CD8-positive, alpha-beta memory T cell (primary cell): ENCODE measurements at regions not wholly inside any gene's neighbourhood (a gene's known extent, or its start where the extent isn't known, plus 50 kb on each side); places are given as distances from the start of the nearest gene placed in this dataset.
"Not testable (repeated sequence)": the region's sequence is repeated elsewhere in the genome, so short reads cannot be mapped to it uniquely, and the experiment has no call there.

Experiments used
- CTCF ChIA-PET: fragments of 350-600 bp; sonication (Branson Sonifier 250); formaldehyde crosslinking; loops from one replicate; lab custom pipeline; 2021; ENCODE audit warnings: antibody characterized with exemption; lab: Charles Lee
- POLR2A ChIA-PET: fragments of 350-600 bp; sonication (Branson Sonifier 250); formaldehyde crosslinking; loops from one replicate; lab custom pipeline; 2021; ENCODE audit warnings: antibody characterized with exemption; lab: Charles Lee
- DNase-seq, 5 donors: peaks; one replicate each; pipeline versions ENCODE4 v3.0.0 to v3.0.0-alpha.2; 2020 to 2022; ENCODE audit warnings: mixed read lengths in 1 of 5
- H3K27ac ChIP-seq: one replicate; pipeline ENCODE4 v1.7.0; 2013; ENCODE audit warnings: low read depth, mild to moderate bottlenecking, low read length, moderate library complexity
- H3K27me3 ChIP-seq: 2 replicates; pipeline ENCODE4 v1.7.0; 2013; ENCODE audit warnings: low read length, mild to moderate bottlenecking; ENCODE audit not compliant: insufficient read depth, poor library complexity, severe bottlenecking
- H3K36me3 ChIP-seq: 2 replicates; pipeline ENCODE4 v1.7.0; 2013; ENCODE audit warnings: mild to moderate bottlenecking, low read length, moderate library complexity; ENCODE audit not compliant: insufficient read depth
- H3K4me1 ChIP-seq: 2 replicates; pipeline ENCODE4 v1.7.0; 2013; ENCODE audit warnings: mild to moderate bottlenecking, low read length, moderate library complexity; ENCODE audit not compliant: insufficient read depth
- H3K4me3 ChIP-seq: 2 replicates; pipeline ENCODE4 v1.7.0; 2013; ENCODE audit warnings: mild to moderate bottlenecking, low read length
- H3K9me3 ChIP-seq: 2 replicates; pipeline ENCODE4 v1.7.0; 2013; ENCODE audit warnings: mild to moderate bottlenecking, low read length
- H3K27ac Mint-ChIP-seq, 8 donors: one replicate each; pipeline ENCODE4 v1.8.0; 2020 to 2021; ENCODE audit warnings: mixed read lengths in 8 of 8, mild to moderate bottlenecking in 6 of 8, inconsistent platforms in 3 of 8, moderate library complexity in 3 of 8
- H3K27me3 Mint-ChIP-seq, 2 donors: one replicate each; pipeline ENCODE4 v1.8.0; 2020 to 2021; ENCODE audit warnings: mixed read lengths in 2 of 2, mild to moderate bottlenecking in 1 of 2, moderate library complexity in 1 of 2
- H3K36me3 Mint-ChIP-seq, 3 donors: one replicate each; pipeline ENCODE4 v1.8.0; 2020 to 2021; ENCODE audit warnings: mixed read lengths in 3 of 3, inconsistent platforms in 1 of 3, mild to moderate bottlenecking in 1 of 3
- H3K4me1 Mint-ChIP-seq, 3 donors: one replicate each; pipeline ENCODE4 v1.8.0; 2020 to 2021; ENCODE audit warnings: mixed read lengths in 3 of 3, inconsistent platforms in 1 of 3, mild to moderate bottlenecking in 1 of 3
- H3K4me3 Mint-ChIP-seq, 7 donors: one replicate each; pipeline ENCODE4 v1.8.0; 2020 to 2021; ENCODE audit warnings: mixed read lengths in 7 of 7, mild to moderate bottlenecking in 6 of 7, moderate library complexity in 4 of 7, inconsistent platforms in 2 of 7
- H3K9me3 Mint-ChIP-seq, 5 donors: one replicate each; pipeline ENCODE4 v1.8.0; 2020 to 2022; ENCODE audit warnings: mixed read lengths in 5 of 5, mild to moderate bottlenecking in 3 of 5, moderate library complexity in 2 of 5, inconsistent platforms in 1 of 5

- DNase-seq, H3K4me1 ChIP-seq, H3K27me3 Mint-ChIP-seq, H3K27me3 ChIP-seq, H3K4me3 ChIP-seq, H3K36me3 Mint-ChIP-seq, POLR2A ChIA-PET, H3K9me3 ChIP-seq, H3K4me3 Mint-ChIP-seq, CTCF ChIA-PET, H3K27ac ChIP-seq, H3K27ac Mint-ChIP-seq, H3K36me3 ChIP-seq, H3K4me1 Mint-ChIP-seq: not testable (repeated sequence)
- peaks cover 1 to 26% (median 16%) of the 10 kb centered on the region in 5 donors for H3K9me3 Mint-ChIP-seq
Observed at GRCh38 chr5:26485146-26485860, 553.1 kb downstream of the CDH9 start.

- no peaks in the 10 kb centered on the region for H3K27me3 Mint-ChIP-seq
- no peaks in the 10 kb centered on the region for H3K4me1 Mint-ChIP-seq
Observed at GRCh38 chr5:26482810-26483375, 555.5 kb downstream of the CDH9 start.

GRCh38 chr5:26482076-26482809 lies 556.1 kb downstream of the CDH9 start:
- no peaks in the 10 kb centered on the region for H3K27me3 Mint-ChIP-seq
- Histone ChIP-seq H3K27ac (no peak overlapping the region), H3K27me3 (no peaks in the 10 kb centered on the region), H3K9me3 (no peaks in the 10 kb centered on the region), H3K4me3 (no peak overlapping the region), H3K36me3 (no peaks in the 10 kb centered on the region), H3K4me1 (no peaks in the 10 kb centered on the region)
- peak overlapping the region in 1 of 8 donors; percentile 17 for H3K27ac Mint-ChIP-seq
- ChIA-PET POLR2A (no interaction called here), CTCF (no interaction called here)
- H3K4me1 Mint-ChIP-seq, result no peaks in the 10 kb centered on the region
- peak overlapping the region in 1 of 7 donors; percentile 12 for H3K4me3 Mint-ChIP-seq
- H3K9me3 Mint-ChIP-seq, result peaks cover 0 to 9% (median 7%) of the 10 kb centered on the region in 5 donors
- H3K36me3 Mint-ChIP-seq, result no peaks in the 10 kb centered on the region
- DNase-seq, result no peak

More at GRCh38 chr5:26482810-26483375, 555.5 kb downstream of the CDH9 start:
- H3K27ac ChIP-seq, result no peak overlapping the region
- no peaks in the 10 kb centered on the region for H3K4me1 ChIP-seq
- POLR2A ChIA-PET, result no interaction called here
- no peak for DNase-seq
- CTCF ChIA-PET, result no interaction called here
- no peaks in the 10 kb centered on the region for H3K27me3 ChIP-seq
- Mint-ChIP-seq H3K4me3 (peak overlapping the region in 2 of 7 donors; percentile 5 to 12), H3K36me3 (no peaks in the 10 kb centered on the region), H3K27ac (no peak overlapping the region), H3K9me3 (peaks cover 1 to 13% (median 10%) of the 10 kb centered on the region in 5 donors)
- no peaks in the 10 kb centered on the region for H3K36me3 ChIP-seq
- no peaks in the 10 kb centered on the region for H3K9me3 ChIP-seq
- H3K4me3 ChIP-seq, result no peak overlapping the region

- H3K27me3 ChIP-seq, result no peaks in the 10 kb centered on the region
- no peak overlapping the region for H3K27ac Mint-ChIP-seq
- H3K27ac ChIP-seq, result no peak overlapping the region
- H3K4me1 Mint-ChIP-seq, result no peaks in the 10 kb centered on the region
- CTCF ChIA-PET, result no interaction called here
- no peaks in the 10 kb centered on the region for H3K36me3 ChIP-seq
- H3K27me3 Mint-ChIP-seq, result no peaks in the 10 kb centered on the region
- no peak overlapping the region for H3K4me3 ChIP-seq
- H3K36me3 Mint-ChIP-seq, result no peaks in the 10 kb centered on the region
- no peaks in the 10 kb centered on the region for H3K4me1 ChIP-seq
- peaks cover 4% of the 10 kb centered on the region for H3K9me3 ChIP-seq
- no peak overlapping the region for H3K4me3 Mint-ChIP-seq
- POLR2A ChIA-PET, result no interaction called here
- no peak for DNase-seq
- peaks cover 1 to 19% (median 12%) of the 10 kb centered on the region in 5 donors for H3K9me3 Mint-ChIP-seq
Observed at GRCh38 chr5:26470439-26470838, 567.9 kb downstream of the CDH9 start.

GRCh38 chr5:26439121-26439520 lies 599.3 kb downstream of the CDH9 start:
- no peaks in the 10 kb centered on the region for H3K27me3 Mint-ChIP-seq
- no peak overlapping the region for H3K4me3 Mint-ChIP-seq
- H3K4me3 ChIP-seq, result no peak overlapping the region
- H3K27ac ChIP-seq, result no peak overlapping the region
- H3K4me1 Mint-ChIP-seq, result no peaks in the 10 kb centered on the region
- peaks cover 11 to 42% (median 21%) of the 10 kb centered on the region in 5 donors for H3K9me3 Mint-ChIP-seq
- H3K9me3 ChIP-seq, result no peaks in the 10 kb centered on the region
- no peaks in the 10 kb centered on the region for H3K4me1 ChIP-seq
- no peak overlapping the region for H3K27ac Mint-ChIP-seq
- H3K27me3 ChIP-seq, result no peaks in the 10 kb centered on the region
- H3K36me3 ChIP-seq, result no peaks in the 10 kb centered on the region
- H3K36me3 Mint-ChIP-seq, result no peaks in the 10 kb centered on the region
- ChIA-PET CTCF (no interaction called here), POLR2A (no interaction called here)
- no peak for DNase-seq

- no peaks in the 10 kb centered on the region for H3K27me3 Mint-ChIP-seq
- Histone ChIP-seq H3K4me1 (no peaks in the 10 kb centered on the region), H3K9me3 (no peaks in the 10 kb centered on the region), H3K27me3 (no peaks in the 10 kb centered on the region), H3K27ac (no peak overlapping the region), H3K36me3 (no peaks in the 10 kb centered on the region), H3K4me3 (no peak overlapping the region)
- CTCF ChIA-PET, result no interaction called here
- H3K4me3 Mint-ChIP-seq, result no peak overlapping the region
- no peaks in the 10 kb centered on the region for H3K36me3 Mint-ChIP-seq
- DNase-seq, result no peak
- H3K9me3 Mint-ChIP-seq, result peaks cover 5 to 49% (median 15%) of the 10 kb centered on the region in 5 donors
- POLR2A ChIA-PET, result no interaction called here
- no peaks in the 10 kb centered on the region for H3K4me1 Mint-ChIP-seq
- H3K27ac Mint-ChIP-seq, result no peak overlapping the region
Observed at GRCh38 chr5:26434688-26435087, 603.7 kb downstream of the CDH9 start.

- H3K27ac ChIP-seq, result no peak overlapping the region
- no peaks in the 10 kb centered on the region for H3K9me3 ChIP-seq
- no peaks in the 10 kb centered on the region for H3K27me3 ChIP-seq
- H3K4me1 Mint-ChIP-seq, result no peaks in the 10 kb centered on the region
- no peak overlapping the region for H3K4me3 ChIP-seq
- CTCF ChIA-PET, result no interaction called here
- no peaks in the 10 kb centered on the region for H3K4me1 ChIP-seq
- H3K4me3 Mint-ChIP-seq, result no peak overlapping the region
- no peak for DNase-seq
- no peaks in the 10 kb centered on the region for H3K36me3 Mint-ChIP-seq
- H3K9me3 Mint-ChIP-seq, result peaks cover 8 to 46% (median 16%) of the 10 kb centered on the region in 5 donors
- no peaks in the 10 kb centered on the region for H3K36me3 ChIP-seq
- H3K27me3 Mint-ChIP-seq, result no peaks in the 10 kb centered on the region
- POLR2A ChIA-PET, result no interaction called here
- H3K27ac Mint-ChIP-seq, result no peak overlapping the region
Observed at GRCh38 chr5:26432386-26432785, 606.0 kb downstream of the CDH9 start.

- Mint-ChIP-seq H3K27me3 (no peaks in the 10 kb centered on the region), H3K4me3 (no peak overlapping the region), H3K27ac (no peak overlapping the region), H3K9me3 (peaks cover 8 to 30% (median 19%) of the 10 kb centered on the region in 5 donors), H3K36me3 (no peaks in the 10 kb centered on the region), H3K4me1 (no peaks in the 10 kb centered on the region)
- Histone ChIP-seq H3K4me1 (no peaks in the 10 kb centered on the region), H3K27me3 (no peaks in the 10 kb centered on the region), H3K9me3 (no peaks in the 10 kb centered on the region), H3K27ac (no peak overlapping the region), H3K4me3 (no peak overlapping the region), H3K36me3 (no peaks in the 10 kb centered on the region)
- no peak for DNase-seq
- ChIA-PET POLR2A (no interaction called here), CTCF (no interaction called here)
Observed at GRCh38 chr5:26430323-26430722, 608.1 kb downstream of the CDH9 start.
